ENCODE measurements at regions not wholly inside any gene's neighbourhood (a gene's known extent, or its start where the extent isn't known, plus 50 kb on each side); places are given as distances from the start of the nearest gene placed in this dataset.
"Not testable (repeated sequence)": the region's sequence is repeated elsewhere in the genome, so short reads cannot be mapped to it uniquely, and the experiment has no call there.

GRCh38 chr13:100800283-100800875, 125.8 kb upstream of the TMTC4 start:
- Mint-ChIP-seq H3K27me3 (peaks cover 2% of the 10 kb centered on the region), H3K4me1 (no peaks in the 10 kb centered on the region), H3K27ac (no peak overlapping the region), H3K36me3 (peaks cover 2% of the 10 kb centered on the region), H3K4me3 (no peak overlapping the region), H3K9me3 (peaks cover 5 to 9% (median 6%) of the 10 kb centered on the region in 3 donors)

- Mint-ChIP-seq H3K4me3 (peak overlapping the region in 1 of 4 donors; percentile 53), H3K27me3 (peaks cover under 1% of the 10 kb centered on the region), H3K4me1 (no peaks in the 10 kb centered on the region), H3K36me3 (peaks cover 2% of the 10 kb centered on the region), H3K9me3 (peaks cover 6 to 11% (median 6%) of the 10 kb centered on the region in 3 donors), H3K27ac (no peak overlapping the region)
Observed at GRCh38 chr13:100798739-100799361, 124.3 kb upstream of the TMTC4 start.

- H3K27me3 Mint-ChIP-seq = no peaks in the 10 kb centered on the region
- H3K4me3 Mint-ChIP-seq = no peak overlapping the region
- H3K9me3 Mint-ChIP-seq = peaks cover 4 to 18% (median 10%) of the 10 kb centered on the region in 3 donors
- no peaks in the 10 kb centered on the region for H3K4me1 Mint-ChIP-seq
- H3K27ac Mint-ChIP-seq = no peak overlapping the region
- H3K36me3 Mint-ChIP-seq = peaks cover 2% of the 10 kb centered on the region
Observed at GRCh38 chr13:100797921-100798320, 123.3 kb upstream of the TMTC4 start.

- Mint-ChIP-seq H3K27me3 (peaks cover 3% of the 10 kb centered on the region), H3K27ac (no peak overlapping the region), H3K9me3 (peaks cover 5 to 23% (median 17%) of the 10 kb centered on the region in 3 donors), H3K4me3 (no peak overlapping the region), H3K36me3 (peaks cover 2% of the 10 kb centered on the region), H3K4me1 (no peaks in the 10 kb centered on the region)
Observed at GRCh38 chr13:100796463-100796862, 121.9 kb upstream of the TMTC4 start.

- Mint-ChIP-seq H3K4me1 (no peaks in the 10 kb centered on the region), H3K4me3 (peak overlapping the region in 1 of 4 donors; percentile 28), H3K9me3 (peaks cover 5 to 27% (median 17%) of the 10 kb centered on the region in 3 donors), H3K27me3 (peaks cover 7% of the 10 kb centered on the region), H3K36me3 (peaks cover 2% of the 10 kb centered on the region), H3K27ac (no peak overlapping the region)
Observed at GRCh38 chr13:100794575-100794974, 120.0 kb upstream of the TMTC4 start.

GRCh38 chr13:100790405-100790804, 115.8 kb upstream of the TMTC4 start:
- Mint-ChIP-seq H3K4me1 (no peaks in the 10 kb centered on the region), H3K27ac (no peak overlapping the region), H3K36me3 (no peaks in the 10 kb centered on the region), H3K4me3 (no peak overlapping the region), H3K9me3 (peaks cover 6 to 20% (median 15%) of the 10 kb centered on the region in 3 donors), H3K27me3 (peaks cover 9% of the 10 kb centered on the region)

- no peak overlapping the region for H3K4me3 Mint-ChIP-seq
- H3K27ac Mint-ChIP-seq = no peak overlapping the region
- H3K9me3 Mint-ChIP-seq = peaks cover 5 to 17% (median 15%) of the 10 kb centered on the region in 3 donors
- H3K36me3 Mint-ChIP-seq = peaks cover 1% of the 10 kb centered on the region
- H3K27me3 Mint-ChIP-seq = peaks cover 9% of the 10 kb centered on the region
- no peaks in the 10 kb centered on the region for H3K4me1 Mint-ChIP-seq
Observed at GRCh38 chr13:100789968-100790367, 115.4 kb upstream of the TMTC4 start.

- peaks cover 1% of the 10 kb centered on the region for H3K36me3 Mint-ChIP-seq
Observed at GRCh38 chr13:100789481-100789880, 114.9 kb upstream of the TMTC4 start.

GRCh38 chr13:100789025-100789424, 114.4 kb upstream of the TMTC4 start:
- H3K27ac Mint-ChIP-seq = no peak overlapping the region
- no peaks in the 10 kb centered on the region for H3K4me1 Mint-ChIP-seq
- peaks cover 1% of the 10 kb centered on the region for H3K36me3 Mint-ChIP-seq
- peaks cover 5 to 20% (median 15%) of the 10 kb centered on the region in 3 donors for H3K9me3 Mint-ChIP-seq
- no peak overlapping the region for H3K4me3 Mint-ChIP-seq
- H3K27me3 Mint-ChIP-seq = peaks cover 9% of the 10 kb centered on the region

More at GRCh38 chr13:100789481-100789880, 114.9 kb upstream of the TMTC4 start:
- H3K4me3 Mint-ChIP-seq = no peak overlapping the region
- no peak overlapping the region for H3K27ac Mint-ChIP-seq
- H3K4me1 Mint-ChIP-seq = no peaks in the 10 kb centered on the region
- H3K9me3 Mint-ChIP-seq = peaks cover 5 to 17% (median 15%) of the 10 kb centered on the region in 3 donors
- H3K27me3 Mint-ChIP-seq = peaks cover 9% of the 10 kb centered on the region

- Mint-ChIP-seq H3K9me3 (peaks cover 5 to 18% (median 12%) of the 10 kb centered on the region in 3 donors), H3K4me1 (no peaks in the 10 kb centered on the region), H3K27ac (no peak overlapping the region), H3K36me3 (peaks cover 1% of the 10 kb centered on the region), H3K27me3 (peaks cover 9% of the 10 kb centered on the region), H3K4me3 (no peak overlapping the region)
Observed at GRCh38 chr13:100788540-100788939, 113.9 kb upstream of the TMTC4 start.

- H3K36me3 Mint-ChIP-seq = peaks cover 1% of the 10 kb centered on the region
- no peak overlapping the region for H3K27ac Mint-ChIP-seq
- peaks cover 5 to 12% (median 11%) of the 10 kb centered on the region in 3 donors for H3K9me3 Mint-ChIP-seq
- H3K27me3 Mint-ChIP-seq = peaks cover 10% of the 10 kb centered on the region
- H3K4me3 Mint-ChIP-seq = no peak overlapping the region
- H3K4me1 Mint-ChIP-seq = no peaks in the 10 kb centered on the region
Observed at GRCh38 chr13:100787899-100788298, 113.3 kb upstream of the TMTC4 start.

- H3K4me1 Mint-ChIP-seq, H3K27me3 Mint-ChIP-seq, H3K9me3 Mint-ChIP-seq, H3K36me3 Mint-ChIP-seq, H3K27ac Mint-ChIP-seq, H3K4me3 Mint-ChIP-seq: not testable (repeated sequence)
Observed at GRCh38 chr13:100776686-100777085, 102.1 kb upstream of the TMTC4 start.

GRCh38 chr13:100773923-100774663, 99.5 kb upstream of the TMTC4 start:
- Mint-ChIP-seq H3K9me3 (peaks cover 0 to 10% (median 7%) of the 10 kb centered on the region in 3 donors), H3K27ac (peak overlapping the region in 1 of 3 donors; percentile 6), H3K4me3 (no peak overlapping the region), H3K36me3 (peaks cover 2% of the 10 kb centered on the region), H3K4me1 (peaks cover 0 to 9% (median 6%) of the 10 kb centered on the region in 3 donors), H3K27me3 (peaks cover 2% of the 10 kb centered on the region)

GRCh38 chr13:100773429-100773828, 98.8 kb upstream of the TMTC4 start:
- Mint-ChIP-seq H3K36me3 (peaks cover 2% of the 10 kb centered on the region), H3K27ac (no peak overlapping the region), H3K4me3 (no peak overlapping the region), H3K9me3 (peaks cover 0 to 10% (median 6%) of the 10 kb centered on the region in 3 donors), H3K4me1 (peaks cover 0 to 9% (median 6%) of the 10 kb centered on the region in 3 donors), H3K27me3 (peaks cover 2% of the 10 kb centered on the region)

- H3K9me3 Mint-ChIP-seq = peaks cover 4 to 8% (median 7%) of the 10 kb centered on the region in 3 donors
- no peak overlapping the region for H3K4me3 Mint-ChIP-seq
- no peaks in the 10 kb centered on the region for H3K4me1 Mint-ChIP-seq
- no peak overlapping the region for H3K27ac Mint-ChIP-seq
- peaks cover 2% of the 10 kb centered on the region for H3K36me3 Mint-ChIP-seq
- H3K27me3 Mint-ChIP-seq = peaks cover 3% of the 10 kb centered on the region
Observed at GRCh38 chr13:100767192-100767591, 92.6 kb upstream of the TMTC4 start.
